Peyer's patch (tissue), 4 donors: ENCODE measurements at regions not wholly inside any gene's neighbourhood (a gene's known extent, or its start where the extent isn't known, plus 50 kb on each side); places are given as distances from the start of the nearest gene placed in this dataset.

Source experiments
- POLR2A ChIP-seq, 2 donors: fragments of 450-650 bp; IDR thresholded peaks; one replicate each; pipeline ENCODE4 v1.5.1; 2017; ENCODE audit warnings: antibody characterized with exemption in 2 of 2, mild to moderate bottlenecking in 2 of 2, moderate library complexity in 2 of 2
- TF ChIP-seq, protein P1 (sequence below), 6 experiments: fragments of 450-650 bp in 4 of 6; fragments of 200-600 bp in 2 of 6; sonication (generic) in 1 of 6; IDR thresholded peaks; one replicate each; pipeline ENCODE4 v1.5.1; 2017 to 2019; ENCODE audit warnings: antibody characterized with exemption in 6 of 6, mild to moderate bottlenecking in 3 of 6, moderate library complexity in 1 of 6

DNA sequence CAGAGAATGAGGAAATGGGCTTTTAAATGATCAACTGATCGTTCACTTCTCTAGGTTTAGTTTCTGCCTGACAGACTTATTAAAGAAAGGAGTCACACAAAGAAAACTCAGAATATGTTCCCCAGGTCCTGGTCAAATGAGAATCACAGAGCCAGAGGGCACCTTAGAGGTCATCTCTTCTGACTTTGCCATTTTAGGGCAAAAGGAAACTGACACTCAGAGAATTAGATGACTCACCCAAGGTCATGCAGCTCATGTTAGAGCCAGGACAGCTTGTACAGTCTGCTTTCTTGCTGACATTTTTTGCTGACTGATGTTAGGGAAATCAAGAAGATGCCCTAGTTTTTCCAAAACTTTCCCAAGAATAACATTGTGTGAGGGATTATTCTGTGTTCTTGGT, 312.7 kb upstream of the SP8 start:
- TF ChIP-seq, protein P1, sequence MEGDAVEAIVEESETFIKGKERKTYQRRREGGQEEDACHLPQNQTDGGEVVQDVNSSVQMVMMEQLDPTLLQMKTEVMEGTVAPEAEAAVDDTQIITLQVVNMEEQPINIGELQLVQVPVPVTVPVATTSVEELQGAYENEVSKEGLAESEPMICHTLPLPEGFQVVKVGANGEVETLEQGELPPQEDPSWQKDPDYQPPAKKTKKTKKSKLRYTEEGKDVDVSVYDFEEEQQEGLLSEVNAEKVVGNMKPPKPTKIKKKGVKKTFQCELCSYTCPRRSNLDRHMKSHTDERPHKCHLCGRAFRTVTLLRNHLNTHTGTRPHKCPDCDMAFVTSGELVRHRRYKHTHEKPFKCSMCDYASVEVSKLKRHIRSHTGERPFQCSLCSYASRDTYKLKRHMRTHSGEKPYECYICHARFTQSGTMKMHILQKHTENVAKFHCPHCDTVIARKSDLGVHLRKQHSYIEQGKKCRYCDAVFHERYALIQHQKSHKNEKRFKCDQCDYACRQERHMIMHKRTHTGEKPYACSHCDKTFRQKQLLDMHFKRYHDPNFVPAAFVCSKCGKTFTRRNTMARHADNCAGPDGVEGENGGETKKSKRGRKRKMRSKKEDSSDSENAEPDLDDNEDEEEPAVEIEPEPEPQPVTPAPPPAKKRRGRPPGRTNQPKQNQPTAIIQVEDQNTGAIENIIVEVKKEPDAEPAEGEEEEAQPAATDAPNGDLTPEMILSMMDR (IDR thresholded peaks at IDR 0.05) = no peak
- no peak for TF ChIP-seq POLR2A (IDR thresholded peaks at IDR 0.05)
